Loucy (cell line): ENCODE measurements at regions not wholly inside any gene's neighbourhood (a gene's known extent, or its start where the extent isn't known, plus 50 kb on each side); places are given as distances from the start of the nearest gene placed in this dataset.

Experiments used
- EZH2phosphoT487 ChIP-seq: fragments of 200-600 bp; IDR thresholded peaks from 2 replicates; pipeline ENCODE4 v1.6.1; 2018; ENCODE audit warnings: antibody characterized with exemption, mild to moderate bottlenecking, moderate library complexity, borderline replicate concordance
- TF ChIP-seq, protein P1 (sequence below): fragments of 200-600 bp; sonication (generic); conservative IDR thresholded peaks from 2 replicates; pipeline ENCODE4 v1.5.1; 2014; ENCODE audit warnings: mild to moderate bottlenecking, antibody characterized with exemption, low read length

GRCh38 chr22:44384563-44385295 lies 72.0 kb upstream of the SHISAL1 start:
- TF ChIP-seq, protein P1, sequence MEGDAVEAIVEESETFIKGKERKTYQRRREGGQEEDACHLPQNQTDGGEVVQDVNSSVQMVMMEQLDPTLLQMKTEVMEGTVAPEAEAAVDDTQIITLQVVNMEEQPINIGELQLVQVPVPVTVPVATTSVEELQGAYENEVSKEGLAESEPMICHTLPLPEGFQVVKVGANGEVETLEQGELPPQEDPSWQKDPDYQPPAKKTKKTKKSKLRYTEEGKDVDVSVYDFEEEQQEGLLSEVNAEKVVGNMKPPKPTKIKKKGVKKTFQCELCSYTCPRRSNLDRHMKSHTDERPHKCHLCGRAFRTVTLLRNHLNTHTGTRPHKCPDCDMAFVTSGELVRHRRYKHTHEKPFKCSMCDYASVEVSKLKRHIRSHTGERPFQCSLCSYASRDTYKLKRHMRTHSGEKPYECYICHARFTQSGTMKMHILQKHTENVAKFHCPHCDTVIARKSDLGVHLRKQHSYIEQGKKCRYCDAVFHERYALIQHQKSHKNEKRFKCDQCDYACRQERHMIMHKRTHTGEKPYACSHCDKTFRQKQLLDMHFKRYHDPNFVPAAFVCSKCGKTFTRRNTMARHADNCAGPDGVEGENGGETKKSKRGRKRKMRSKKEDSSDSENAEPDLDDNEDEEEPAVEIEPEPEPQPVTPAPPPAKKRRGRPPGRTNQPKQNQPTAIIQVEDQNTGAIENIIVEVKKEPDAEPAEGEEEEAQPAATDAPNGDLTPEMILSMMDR = no peak
- TF ChIP-seq EZH2phosphoT487 = no peak
